Mucosa of stomach (tissue), 1 donor: ENCODE measurements at regions not wholly inside any gene's neighbourhood (a gene's known extent, or its start where the extent isn't known, plus 50 kb on each side); places are given as distances from the start of the nearest gene placed in this dataset.
A peak's percentile ranks its signal among the peaks of the same experiment; 100 is the strongest.
"Not testable (repeated sequence)": the region's sequence is repeated elsewhere in the genome, so short reads cannot be mapped to it uniquely, and the experiment has no call there.

Experiments used
- H3K27me3 ChIP-seq: one replicate; pipeline ENCODE4 v1.7.0; 2013; ENCODE audit warnings: mild to moderate bottlenecking, low read length; ENCODE audit not compliant: control insufficient read depth, insufficient read depth
- H3K36me3 ChIP-seq: one replicate; pipeline ENCODE4 v1.7.0; 2013; ENCODE audit warnings: low read length; ENCODE audit not compliant: control insufficient read depth, insufficient read depth
- H3K4me1 ChIP-seq: one replicate; pipeline ENCODE4 v1.7.0; 2013; ENCODE audit warnings: mild to moderate bottlenecking, low read length; ENCODE audit not compliant: control insufficient read depth, insufficient read depth
- H3K4me3 ChIP-seq: one replicate; pipeline ENCODE4 v1.7.0; 2013; ENCODE audit warnings: low read length
- H3K9ac ChIP-seq: one replicate; pipeline ENCODE4 v1.7.0; 2013; ENCODE audit warnings: mild to moderate bottlenecking, low read length, moderate library complexity
- H3K9me3 ChIP-seq: one replicate; pipeline ENCODE4 v1.7.0; 2013; ENCODE audit warnings: mild to moderate bottlenecking, low read length, moderate library complexity; ENCODE audit not compliant: control insufficient read depth
- donor health status: Pancreatic carcinoma.

DNA sequence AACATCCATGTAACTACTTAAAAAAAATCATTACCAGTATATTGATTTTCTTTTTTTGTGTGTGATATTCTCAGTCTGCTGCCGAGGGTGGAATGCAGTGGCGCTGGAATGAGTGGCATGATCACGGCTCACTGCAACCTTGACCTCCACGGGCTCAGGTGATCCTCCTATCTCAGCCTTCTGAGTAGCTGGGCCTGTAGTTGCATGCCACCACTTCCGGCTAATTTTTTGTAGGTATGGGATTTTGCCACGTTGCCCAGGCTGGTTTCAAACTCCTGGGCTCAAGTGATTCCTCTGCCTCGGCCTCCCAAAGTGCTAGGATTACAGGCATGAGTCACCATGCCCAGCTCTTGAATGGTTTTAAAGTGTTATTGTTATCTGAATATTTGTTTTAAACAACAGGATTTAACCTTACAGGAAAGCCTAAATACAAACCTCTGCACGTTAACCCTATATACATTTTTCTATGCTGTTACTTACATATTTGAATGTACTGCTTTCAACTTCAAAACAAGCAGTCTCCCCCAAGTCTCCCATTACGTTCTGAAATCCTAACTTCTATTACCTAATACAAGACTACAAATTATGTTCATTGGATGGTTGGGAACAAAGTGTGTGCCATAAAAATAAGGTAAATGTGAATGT, 61.7 kb downstream of the KPNA2 start:
- H3K9me3 ChIP-seq: no peaks in the 10 kb centered on the region
- no peak overlapping the region for H3K4me3 ChIP-seq
- no peak overlapping the region for H3K9ac ChIP-seq
- H3K4me1 ChIP-seq: peaks cover 4% of the 10 kb centered on the region
- H3K36me3 ChIP-seq: no peaks in the 10 kb centered on the region
- no peaks in the 10 kb centered on the region for H3K27me3 ChIP-seq

DNA sequence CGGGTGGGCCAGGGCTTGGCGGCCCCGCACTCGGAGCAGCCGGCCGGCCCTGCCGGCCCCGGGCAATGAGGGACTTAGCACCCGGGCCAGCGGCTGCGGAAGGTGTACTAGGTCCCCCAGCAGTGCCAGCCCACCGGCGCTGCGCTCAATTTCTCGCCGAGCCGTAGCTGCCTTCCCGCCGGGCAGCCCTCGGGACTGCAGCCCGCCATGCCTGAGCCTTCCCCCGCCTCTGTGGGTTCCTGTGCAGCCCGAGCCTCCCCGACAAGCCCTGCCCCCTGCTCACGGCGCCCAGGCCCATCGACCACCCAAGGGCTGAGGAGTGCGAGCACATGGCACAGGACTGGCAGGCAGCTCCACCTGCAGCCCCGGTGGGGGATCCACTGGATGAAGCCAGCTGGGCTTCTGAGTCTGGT, 63.8 kb downstream of the KPNA2 start:
- H3K4me1 ChIP-seq, H3K9me3 ChIP-seq, H3K4me3 ChIP-seq, H3K36me3 ChIP-seq, H3K9ac ChIP-seq, H3K27me3 ChIP-seq: not testable (repeated sequence)

DNA sequence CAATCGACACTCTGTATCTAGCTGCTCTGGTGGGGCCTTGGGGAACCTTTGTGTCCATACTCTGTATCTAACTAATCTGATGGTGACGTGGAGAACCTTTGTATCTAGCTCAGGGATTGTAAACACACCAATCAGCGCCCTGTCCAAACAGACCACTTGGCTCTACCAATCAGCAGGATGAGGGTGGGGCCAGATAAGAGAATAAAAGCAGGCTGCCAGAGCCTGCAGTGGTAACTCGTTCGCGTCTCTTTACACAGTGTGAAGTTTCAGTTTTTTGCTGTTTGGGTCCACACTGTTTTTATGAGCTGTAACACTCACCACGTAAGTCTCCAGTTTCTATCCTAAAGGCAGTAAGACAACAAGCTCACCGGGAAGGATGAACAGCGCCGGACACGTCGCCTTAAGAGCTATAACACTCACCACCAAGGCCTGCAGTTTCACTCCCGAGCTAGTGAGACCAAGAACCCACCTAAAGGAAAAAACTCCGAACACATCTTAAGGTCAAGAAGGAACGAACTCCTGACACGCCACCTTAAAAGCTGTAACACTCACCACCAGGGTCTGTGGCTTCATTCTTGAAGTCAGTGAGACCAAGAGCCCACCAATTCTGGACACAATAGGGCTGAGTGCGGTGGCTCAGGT, 64.6 kb downstream of the KPNA2 start:
- Histone ChIP-seq H3K4me3 (no peak overlapping the region), H3K27me3 (no peaks in the 10 kb centered on the region), H3K9ac (no peak overlapping the region), H3K9me3 (no peaks in the 10 kb centered on the region), H3K4me1 (no peaks in the 10 kb centered on the region), H3K36me3 (no peaks in the 10 kb centered on the region)

DNA sequence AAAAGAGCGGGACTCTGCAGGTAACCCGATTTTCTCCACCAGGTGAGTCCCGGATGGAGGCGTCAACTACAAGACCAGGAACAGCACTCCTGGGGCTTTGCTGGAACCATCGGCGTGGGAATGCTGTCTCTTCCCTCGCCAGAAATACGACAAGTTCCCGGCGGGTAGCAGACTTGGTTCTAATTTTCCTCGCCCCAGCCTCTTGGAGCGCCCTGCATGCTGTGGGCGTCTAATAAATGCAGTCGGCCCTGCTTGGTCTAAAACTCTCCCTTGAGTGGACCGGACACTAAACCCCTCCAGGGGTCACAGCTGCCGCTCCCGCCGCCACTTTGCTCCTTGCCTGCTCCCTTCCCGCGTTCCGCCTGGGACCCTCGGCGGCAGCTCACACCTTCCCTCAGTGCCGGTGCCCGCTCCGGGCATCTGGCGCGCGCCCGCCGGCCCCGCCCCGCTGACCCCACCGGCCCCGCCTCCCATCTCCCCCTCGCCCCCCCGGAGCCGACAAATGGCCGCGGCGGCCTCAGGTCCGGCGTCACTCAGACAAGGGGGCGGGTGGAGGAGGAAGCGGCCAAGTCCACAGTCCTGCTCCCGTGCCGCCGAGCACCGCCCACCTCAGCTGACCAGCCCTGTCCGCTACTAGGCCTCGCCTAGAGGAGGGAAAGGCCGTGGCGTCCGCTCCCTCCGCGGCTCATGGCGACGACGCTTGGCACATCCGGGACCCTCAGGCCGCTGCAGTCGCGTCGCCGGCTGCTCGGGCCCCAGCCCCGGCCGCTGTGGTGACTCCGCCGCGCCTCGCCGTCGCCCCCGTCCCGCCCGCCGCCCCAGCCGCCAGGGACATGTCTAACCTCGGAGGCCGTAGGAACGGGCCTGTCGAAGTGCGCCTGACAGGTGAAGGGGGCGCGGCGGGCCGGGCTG, 65.8 kb downstream of the KPNA2 start:
- no peaks in the 10 kb centered on the region for H3K4me1 ChIP-seq
- H3K4me3 ChIP-seq: peak overlapping the region; percentile 36
- H3K27me3 ChIP-seq: no peaks in the 10 kb centered on the region
- no peaks in the 10 kb centered on the region for H3K36me3 ChIP-seq
- H3K9me3 ChIP-seq: no peaks in the 10 kb centered on the region
- H3K9ac ChIP-seq: peak overlapping the region; percentile 89

DNA sequence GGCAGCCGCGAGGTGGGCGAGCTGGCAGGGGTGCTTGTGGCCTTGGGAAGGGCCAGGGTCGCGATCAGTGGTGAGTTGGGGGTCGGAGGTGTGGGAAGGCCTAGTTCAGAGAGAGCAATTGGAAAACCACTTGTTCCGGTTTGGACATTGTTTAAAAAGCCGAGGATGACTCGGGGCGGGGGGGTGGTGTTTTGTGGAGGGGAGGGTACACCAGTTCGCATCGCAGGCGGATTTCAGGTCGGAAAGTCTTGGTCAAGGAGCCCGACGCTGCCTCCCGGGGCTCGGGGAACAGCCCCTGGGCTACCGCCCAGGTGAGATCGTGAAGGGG, 66.4 kb downstream of the KPNA2 start:
- Histone ChIP-seq H3K36me3 (no peaks in the 10 kb centered on the region), H3K27me3 (no peaks in the 10 kb centered on the region), H3K9me3 (no peaks in the 10 kb centered on the region), H3K4me3 (peak overlapping the region; percentile 36), H3K4me1 (no peaks in the 10 kb centered on the region), H3K9ac (peak overlapping the region; percentile 89)

DNA sequence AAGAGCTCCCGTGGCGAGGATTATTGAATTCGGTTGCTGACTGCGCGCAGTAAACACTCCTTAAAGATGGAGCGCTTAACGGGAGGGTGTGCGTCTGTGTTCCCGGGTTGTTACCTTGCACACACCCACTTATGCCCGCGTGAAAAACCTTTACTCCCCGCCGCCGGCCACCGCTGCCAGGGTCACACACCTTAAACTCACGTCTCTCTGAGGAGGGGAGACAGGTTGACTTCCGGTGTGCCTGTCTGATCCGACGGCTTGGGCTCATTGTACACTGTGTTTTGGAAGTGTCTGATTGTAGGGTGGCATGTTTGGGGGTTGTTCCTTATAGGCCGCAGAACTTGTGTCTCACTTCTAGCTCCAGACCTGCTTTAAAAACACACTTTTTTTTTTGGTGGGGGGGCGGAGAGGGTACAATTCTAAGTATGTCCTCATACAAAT, 66.8 kb downstream of the KPNA2 start:
- Histone ChIP-seq H3K27me3 (no peaks in the 10 kb centered on the region), H3K9me3 (no peaks in the 10 kb centered on the region), H3K4me1 (no peaks in the 10 kb centered on the region), H3K36me3 (no peaks in the 10 kb centered on the region), H3K4me3 (no peak overlapping the region), H3K9ac (peak overlapping the region; percentile 89)

DNA sequence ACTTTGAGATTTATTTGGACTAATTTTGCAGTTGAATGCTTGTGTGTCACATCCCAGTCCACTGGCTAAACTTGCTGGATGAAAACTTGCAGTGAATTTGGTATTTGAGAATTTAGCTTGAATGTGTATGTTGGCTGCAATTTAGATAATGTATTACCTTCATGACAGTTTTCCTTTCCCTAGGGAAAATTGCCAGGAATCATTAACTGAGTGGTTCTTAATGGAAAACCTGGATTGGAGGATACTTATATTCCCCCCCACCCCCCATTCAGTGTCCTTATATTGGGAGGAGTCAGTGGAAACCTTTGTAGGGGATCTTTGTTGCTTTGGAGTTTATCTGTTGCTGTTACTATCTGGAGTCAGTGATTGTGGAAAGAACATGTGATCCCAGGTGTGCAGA, 67.6 kb downstream of the KPNA2 start:
- Histone ChIP-seq H3K9ac (no peak overlapping the region), H3K9me3 (no peaks in the 10 kb centered on the region), H3K27me3 (no peaks in the 10 kb centered on the region), H3K36me3 (no peaks in the 10 kb centered on the region), H3K4me1 (no peaks in the 10 kb centered on the region), H3K4me3 (no peak overlapping the region)

DNA sequence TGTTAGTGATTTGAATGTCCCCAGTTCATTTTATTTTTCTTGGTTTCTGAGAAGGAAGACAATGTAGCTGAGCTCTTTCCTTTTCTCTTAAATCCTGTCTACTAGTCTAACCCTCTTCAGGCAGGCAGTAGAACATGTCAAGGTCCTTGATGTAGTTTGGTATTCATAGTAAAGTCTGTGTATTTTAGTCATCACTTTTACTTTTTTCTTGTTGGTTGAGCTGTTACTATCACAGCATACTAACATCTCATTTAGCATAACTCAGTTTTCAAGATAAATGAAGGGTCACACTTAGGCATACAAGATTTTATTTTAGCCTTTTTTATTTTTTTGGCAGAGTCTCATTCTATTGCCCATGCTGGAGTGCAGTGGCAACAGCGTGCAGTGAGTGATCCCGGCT, 70.5 kb downstream of the KPNA2 start:
- Histone ChIP-seq H3K4me1 (no peaks in the 10 kb centered on the region), H3K36me3 (no peaks in the 10 kb centered on the region), H3K4me3 (no peak overlapping the region), H3K9ac (no peak overlapping the region), H3K9me3 (no peaks in the 10 kb centered on the region), H3K27me3 (no peaks in the 10 kb centered on the region)

DNA sequence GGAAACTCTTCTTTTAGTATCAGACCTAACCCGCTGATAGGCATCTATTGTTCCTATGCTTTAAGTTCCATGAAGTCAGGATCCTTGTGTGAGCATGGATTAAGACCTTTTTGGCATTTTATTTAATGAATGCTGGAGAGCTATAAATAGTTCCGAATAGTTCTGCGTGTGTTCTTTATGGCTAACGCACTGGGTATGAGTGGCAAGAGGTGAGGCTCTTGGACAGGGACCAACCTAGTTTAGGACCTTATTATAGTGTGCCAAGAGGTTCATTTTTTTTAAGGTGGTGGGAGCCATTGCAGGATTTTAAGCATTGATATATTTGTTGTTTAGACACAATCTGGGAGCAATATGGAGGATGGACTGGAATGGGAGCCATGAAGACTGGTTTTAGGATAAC, 71.8 kb downstream of the KPNA2 start:
- Histone ChIP-seq H3K9ac (no peak overlapping the region), H3K36me3 (no peaks in the 10 kb centered on the region), H3K9me3 (no peaks in the 10 kb centered on the region), H3K4me3 (no peak overlapping the region), H3K27me3 (no peaks in the 10 kb centered on the region), H3K4me1 (no peaks in the 10 kb centered on the region)

DNA sequence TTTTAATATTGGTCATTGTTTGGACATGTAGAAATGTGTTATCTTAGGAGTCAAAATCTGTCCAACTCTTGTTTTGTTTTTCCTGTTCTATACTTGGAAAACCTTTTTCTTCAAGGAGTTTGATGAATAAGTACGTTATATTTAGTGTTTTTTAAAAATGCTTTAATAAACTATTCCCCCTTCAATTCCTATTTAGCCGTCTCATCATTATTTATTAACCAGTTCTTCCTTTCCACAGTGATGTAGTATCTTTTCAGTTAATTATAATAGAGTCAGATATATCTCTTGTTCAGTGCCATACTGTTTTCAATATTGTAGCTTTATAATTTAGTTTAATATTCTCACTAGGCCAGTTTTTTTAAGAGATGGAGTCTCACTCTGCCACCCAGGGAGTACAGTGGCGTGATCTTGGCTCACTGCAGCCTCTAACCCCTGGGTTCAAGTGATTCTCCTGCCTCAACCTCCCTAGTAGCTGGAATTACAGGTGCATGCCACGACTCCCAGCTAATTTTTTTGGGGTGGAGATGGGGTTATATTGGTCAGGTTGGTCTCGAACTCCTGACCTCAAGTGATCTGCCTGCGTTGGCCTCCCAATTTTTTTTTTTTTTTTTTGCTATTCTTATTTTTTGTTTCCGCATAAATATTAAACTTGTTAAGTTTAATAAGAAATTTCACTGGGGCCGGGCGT, 72.9 kb downstream of the KPNA2 start:
- Histone ChIP-seq H3K27me3 (no peaks in the 10 kb centered on the region), H3K9ac (no peak overlapping the region), H3K4me1 (no peaks in the 10 kb centered on the region), H3K9me3 (no peaks in the 10 kb centered on the region), H3K36me3 (no peaks in the 10 kb centered on the region), H3K4me3 (no peak overlapping the region)

DNA sequence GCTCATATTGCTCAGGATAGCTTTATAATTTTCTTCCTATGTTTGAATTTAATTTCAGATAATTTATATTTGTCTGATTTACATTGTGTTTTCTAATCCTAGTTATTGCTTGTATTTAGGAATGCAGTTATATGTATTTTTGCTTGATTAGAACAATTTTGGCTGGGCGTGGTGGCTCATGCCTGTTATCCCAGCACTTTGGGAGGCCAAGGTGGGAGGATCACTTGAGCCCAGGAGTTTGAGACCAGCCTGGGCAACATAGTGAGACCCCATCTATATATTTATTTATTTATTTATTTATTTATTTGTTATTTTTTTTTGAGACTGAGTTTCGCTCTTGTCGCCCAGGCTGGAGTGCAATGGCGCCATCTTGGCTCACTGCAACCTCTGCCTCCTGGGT, 73.9 kb downstream of the KPNA2 start:
- H3K27me3 ChIP-seq, H3K9ac ChIP-seq, H3K4me3 ChIP-seq, H3K4me1 ChIP-seq, H3K9me3 ChIP-seq, H3K36me3 ChIP-seq: not testable (repeated sequence)

DNA sequence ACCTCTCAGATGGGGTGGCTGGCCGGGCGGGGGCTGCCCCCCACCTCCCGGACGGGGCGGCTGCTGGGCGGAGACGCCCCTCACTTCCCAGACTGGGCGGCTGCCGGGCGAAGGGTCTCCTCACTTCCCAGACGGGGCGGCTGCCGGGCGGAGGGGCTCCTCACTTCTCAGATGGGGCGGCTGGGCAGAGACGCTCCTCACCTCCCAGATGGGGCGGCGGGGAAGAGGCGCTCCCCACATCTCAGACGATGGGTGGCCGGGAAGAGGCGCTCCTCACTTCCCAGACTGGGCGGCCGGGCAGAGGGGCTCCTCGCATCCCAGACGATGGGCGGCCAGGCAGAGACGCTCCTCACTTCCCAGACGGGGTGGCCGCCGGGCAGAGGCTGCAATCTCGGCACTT, 80.7 kb downstream of the KPNA2 start:
- H3K9me3 ChIP-seq, H3K9ac ChIP-seq, H3K4me3 ChIP-seq, H3K4me1 ChIP-seq, H3K27me3 ChIP-seq, H3K36me3 ChIP-seq: not testable (repeated sequence)
